Endothelial cell of umbilical vein (primary cell): ENCODE measurements at regions not wholly inside any gene's neighbourhood (a gene's known extent, or its start where the extent isn't known, plus 50 kb on each side); places are given as distances from the start of the nearest gene placed in this dataset.

Source experiments
- BruUV-seq: library from RNA; stranded (reverse); fragments of 400-500 nt; replicated peaks from 2 replicates; lab custom pipeline; 2021; lab: Mats Ljungman, UMichigan
- CTCF ChIA-PET: fragments of 300-600, 350-600 bp; sonication (Branson Sonifier 250); formaldehyde crosslinking; loops from one replicate; lab custom pipeline; 2021; ENCODE audit warnings: antibody characterized with exemption, inconsistent platforms; lab: Charles Lee
- POLR2A ChIA-PET: fragments of 300-600, 350-600 bp; sonication (Branson Sonifier 250); formaldehyde crosslinking; loops from one replicate; lab custom pipeline; 2021; ENCODE audit warnings: antibody characterized with exemption, inconsistent platforms; lab: Charles Lee
- DNase-seq: peaks from one replicate; pipeline ENCODE4 v3.0.0-alpha.2; 2011; ENCODE audit warnings: low read depth, low spot score
- FAIRE-seq: peaks from 2 replicates; lab custom pipeline; 2011; peaks lifted over from hg19 to GRCh38; lab: Jason Lieb, UNC
- H2AFZ ChIP-seq: 2 replicates; pipeline ENCODE4 v1.6.0; 2012; ENCODE audit warnings: low read depth, low read length, control low read depth, inconsistent platforms
- H3K27ac ChIP-seq: 2 replicates; pipeline ENCODE4 v1.5.1; 2011; ENCODE audit warnings: low read depth, mild to moderate bottlenecking, control low read depth, low read length, moderate library complexity; ENCODE audit not compliant: insufficient read depth
- H3K27me3 ChIP-seq, 2 experiments: 2 replicates each; pipeline versions ENCODE4 v1.6.0 to v1.6.1; 2011; ENCODE audit warnings: low read length in 2 of 2, mixed read lengths in 1 of 2; ENCODE audit not compliant: control insufficient read depth in 2 of 2, insufficient read depth in 2 of 2
- H3K36me3 ChIP-seq, 2 experiments: 2 replicates in 1 of 2; 3 replicates in 1 of 2; pipeline ENCODE4 v1.5.1; 2011; ENCODE audit warnings: low read length in 2 of 2, mild to moderate bottlenecking in 1 of 2, moderate library complexity in 1 of 2; ENCODE audit not compliant: control insufficient read depth in 2 of 2, insufficient read depth in 2 of 2; ENCODE audit errors: extremely low read depth in 1 of 2
- H3K4me1 ChIP-seq: 3 replicates; pipeline ENCODE4 v1.5.1; 2011; ENCODE audit warnings: mild to moderate bottlenecking, low read length; ENCODE audit not compliant: control insufficient read depth, insufficient read depth; ENCODE audit errors: extremely low read depth
- H3K4me2 ChIP-seq: 2 replicates; pipeline ENCODE4 v1.6.1; 2011; ENCODE audit warnings: low read length, control low read depth, mixed read lengths; ENCODE audit not compliant: insufficient read depth
- H3K4me3 ChIP-seq, 3 experiments: fragments of 200-600 bp in 1 of 3; sonication (generic), shearing (Covaris generic) in 1 of 3; replicated peaks in 1 of 3; 2 replicates each; pipeline ENCODE4 v1.5.1; 2011 to 2016; ENCODE audit warnings: control low read depth in 3 of 3, low read length in 3 of 3, mild to moderate bottlenecking in 2 of 3, inconsistent platforms in 1 of 3, low read depth in 1 of 3, moderate library complexity in 1 of 3; ENCODE audit not compliant: insufficient read depth in 1 of 3
- H3K79me2 ChIP-seq: 2 replicates; pipeline ENCODE4 v1.6.0; 2012; ENCODE audit warnings: low read length, inconsistent platforms; ENCODE audit not compliant: control insufficient read depth, insufficient read depth
- H3K9ac ChIP-seq: replicated peaks from 2 replicates; pipeline ENCODE3; 2011; ENCODE audit warnings: low read length, control low read depth; ENCODE audit not compliant: insufficient read depth; ENCODE audit errors: extremely low read depth
- H3K9me1 ChIP-seq: replicated peaks from 3 replicates; pipeline ENCODE4 v1.6.0; 2011; ENCODE audit warnings: mild to moderate bottlenecking, low read length; ENCODE audit not compliant: control insufficient read depth, insufficient read depth; ENCODE audit errors: extremely low read depth
- H3K9me3 ChIP-seq: replicated peaks from 2 replicates; pipeline ENCODE4 v1.5.1; 2012; ENCODE audit warnings: low read length, inconsistent platforms; ENCODE audit not compliant: control insufficient read depth, insufficient read depth
- H4K20me1 ChIP-seq: replicated peaks from 2 replicates; pipeline ENCODE3; 2011; ENCODE audit warnings: mild to moderate bottlenecking, low read length; ENCODE audit not compliant: control insufficient read depth, insufficient read depth; ENCODE audit errors: extremely low read depth
- EZH2 ChIP-seq: IDR thresholded peaks from 2 replicates; pipeline ENCODE4 v1.6.1; 2012; ENCODE audit warnings: borderline replicate concordance, low read depth, mild to moderate bottlenecking, moderate library complexity, low read length, inconsistent platforms; ENCODE audit not compliant: severe bottlenecking
- FOS ChIP-seq: IDR thresholded peaks from 2 replicates; pipeline ENCODE4 v1.6.1; 2011; ENCODE audit warnings: mild to moderate bottlenecking, low read length, moderate library complexity, borderline replicate concordance; ENCODE audit not compliant: insufficient read depth
- POLR2AphosphoS5 ChIP-seq: IDR thresholded peaks from 2 replicates; pipeline ENCODE4 v1.6.1; 2012; ENCODE audit warnings: low read depth, mild to moderate bottlenecking, control low read depth, low read length, moderate library complexity; ENCODE audit not compliant: insufficient read depth
- dilution Hi-C: fragments of 300-500 bp; cut with MboI; formaldehyde crosslinking; loops from one replicate; pipeline ENCODE4 v1.15.0; 2019; ENCODE audit warnings: low sequenced_read_pairs; ENCODE audit not compliant: extremely low pct_ligation_motif_present
- intact Hi-C: fragments of 100-400 bp; cut with micrococcal nuclease; formaldehyde crosslinking; loops from one replicate; pipeline ENCODE4 v1.10.0; 2022

DNA sequence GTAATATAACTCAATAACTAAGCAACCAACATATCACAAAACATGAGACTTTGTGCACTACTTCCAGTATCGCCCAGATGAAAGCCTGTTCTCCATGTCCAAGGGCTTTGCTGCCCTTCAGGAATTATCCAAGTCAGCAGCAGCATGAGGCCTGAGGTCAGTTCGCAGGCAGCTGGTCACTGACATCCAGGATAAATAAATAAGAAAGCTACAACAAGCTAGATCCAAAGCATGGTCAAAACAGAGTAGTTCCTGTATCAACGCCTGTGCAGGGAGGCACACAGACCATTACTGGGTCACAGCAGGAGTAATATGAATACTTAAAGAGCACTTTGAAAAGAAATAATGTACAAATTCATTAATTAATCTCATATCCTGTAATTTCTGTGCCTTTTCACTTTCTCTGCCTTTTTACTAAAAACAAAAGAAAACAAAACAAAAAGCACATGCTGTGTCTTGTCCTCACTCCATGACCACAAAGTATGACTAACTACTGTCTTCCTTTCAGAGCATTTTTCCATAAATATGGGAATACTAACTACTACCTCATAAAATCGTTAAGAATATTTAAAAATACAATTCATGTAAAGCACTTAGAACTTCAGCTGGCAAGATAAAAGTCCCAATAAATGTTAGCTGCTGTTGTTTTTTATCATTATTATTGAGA lies 374.9 kb upstream of the IRAK1BP1 start:
- no TSS peak for BruUV-seq
- intact Hi-C loops: loop anchor here (5.0 to 10.0 kb wide), 3 partner anchors 70 to 1028 kb away; partner anchors contain the start of gene HTR1B
- CTCF ChIA-PET: interaction anchor here (0.7 to 1.1 kb wide), 2 partner anchors 20 to 113 kb away, joined by 3 to 4 read pairs; no protein-coding TSS in a partner anchor

DNA sequence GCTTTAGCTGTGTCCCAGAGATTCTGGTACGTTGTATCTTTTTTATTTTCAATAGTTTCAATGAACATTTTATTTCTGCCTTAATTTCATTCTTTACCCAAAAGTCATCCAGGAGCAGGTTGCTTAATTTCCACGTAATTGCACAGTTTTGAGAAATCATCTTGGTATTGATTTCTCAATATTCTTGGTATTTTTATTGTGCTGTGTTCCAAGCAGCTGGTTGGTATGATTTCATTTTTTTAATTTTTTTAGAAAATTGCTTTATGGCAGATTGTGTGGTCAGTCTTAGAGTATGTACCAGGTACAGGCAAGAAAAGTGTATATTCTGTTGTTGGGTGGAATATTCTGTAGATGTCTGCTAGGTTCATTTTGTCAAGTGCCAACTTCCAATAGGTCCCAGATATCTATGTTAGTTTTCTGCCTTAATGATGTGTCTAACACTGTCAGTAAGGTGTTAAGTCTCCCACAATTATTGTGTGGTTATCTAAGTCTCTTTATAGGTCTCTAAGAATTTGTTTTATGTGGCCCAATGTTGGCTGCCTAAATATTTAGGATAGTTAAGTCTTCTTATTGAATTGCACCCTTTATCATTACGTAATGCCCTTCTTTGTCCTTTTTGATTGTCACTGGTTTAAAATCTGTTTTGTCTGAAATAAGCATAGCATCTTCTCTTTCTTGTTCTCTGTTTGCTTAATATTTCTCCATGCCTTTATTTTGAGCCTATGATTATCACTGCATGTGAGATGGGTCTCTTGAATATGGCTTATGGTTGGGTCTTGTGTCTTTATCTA lies 366.9 kb upstream of the IRAK1BP1 start:
- H3K27me3 ChIP-seq: no peaks in the 10 kb centered on the region
- no peaks in the 10 kb centered on the region for H4K20me1 ChIP-seq
- H3K4me2 ChIP-seq: no peak overlapping the region
- no peak overlapping the region for H3K9ac ChIP-seq
- H3K4me3 ChIP-seq: no peak overlapping the region
- TF ChIP-seq FOS (no peak), POLR2AphosphoS5 (no peak), EZH2 (no peak)
- no peaks in the 10 kb centered on the region for H3K79me2 ChIP-seq
- H2AFZ ChIP-seq: no peak overlapping the region
- no peak overlapping the region for H3K27ac ChIP-seq
- no peak for DNase-seq
- H3K36me3 ChIP-seq: no peaks in the 10 kb centered on the region
- no TSS peak for BruUV-seq
- ChIA-PET POLR2A (no interaction called here), CTCF (no interaction called here)
- intact Hi-C loops (no loop called here), dilution Hi-C loops (no loop called here)
- H3K4me1 ChIP-seq: no peaks in the 10 kb centered on the region
- FAIRE-seq: no peak
- H3K9me3 ChIP-seq: no peaks in the 10 kb centered on the region
- H3K9me1 ChIP-seq: no peaks in the 10 kb centered on the region

More for the DNA sequence above, 374.9 kb upstream of the IRAK1BP1 start:
- Histone ChIP-seq H2AFZ (peak overlapping the region; percentile 41), H3K9ac (no peak overlapping the region), H3K79me2 (peaks cover 2% of the 10 kb centered on the region), H3K4me2 (peak overlapping the region; percentile 19), H3K4me3 (peak overlapping the region in 1 of 3 experiments; percentile 19), H3K36me3 (no peaks in the 10 kb centered on the region), H3K9me1 (no peaks in the 10 kb centered on the region), H4K20me1 (no peaks in the 10 kb centered on the region), H3K4me1 (peaks cover 53% of the 10 kb centered on the region), H3K27ac (peak overlapping the region; percentile 63), H3K9me3 (no peaks in the 10 kb centered on the region), H3K27me3 (no peaks in the 10 kb centered on the region)
- POLR2A ChIA-PET: no interaction called here
- FAIRE-seq (peak; percentile 71), DNase-seq (peak; percentile 82)
- dilution Hi-C loops: no loop called here
- TF ChIP-seq EZH2 (no peak), FOS (peak; percentile 42)
